ENCODE measurements at regions not wholly inside any gene's neighbourhood (a gene's known extent, or its start where the extent isn't known, plus 50 kb on each side); places are given as distances from the start of the nearest gene placed in this dataset.
A peak's percentile ranks its signal among the peaks of the same experiment; 100 is the strongest.

DNA sequence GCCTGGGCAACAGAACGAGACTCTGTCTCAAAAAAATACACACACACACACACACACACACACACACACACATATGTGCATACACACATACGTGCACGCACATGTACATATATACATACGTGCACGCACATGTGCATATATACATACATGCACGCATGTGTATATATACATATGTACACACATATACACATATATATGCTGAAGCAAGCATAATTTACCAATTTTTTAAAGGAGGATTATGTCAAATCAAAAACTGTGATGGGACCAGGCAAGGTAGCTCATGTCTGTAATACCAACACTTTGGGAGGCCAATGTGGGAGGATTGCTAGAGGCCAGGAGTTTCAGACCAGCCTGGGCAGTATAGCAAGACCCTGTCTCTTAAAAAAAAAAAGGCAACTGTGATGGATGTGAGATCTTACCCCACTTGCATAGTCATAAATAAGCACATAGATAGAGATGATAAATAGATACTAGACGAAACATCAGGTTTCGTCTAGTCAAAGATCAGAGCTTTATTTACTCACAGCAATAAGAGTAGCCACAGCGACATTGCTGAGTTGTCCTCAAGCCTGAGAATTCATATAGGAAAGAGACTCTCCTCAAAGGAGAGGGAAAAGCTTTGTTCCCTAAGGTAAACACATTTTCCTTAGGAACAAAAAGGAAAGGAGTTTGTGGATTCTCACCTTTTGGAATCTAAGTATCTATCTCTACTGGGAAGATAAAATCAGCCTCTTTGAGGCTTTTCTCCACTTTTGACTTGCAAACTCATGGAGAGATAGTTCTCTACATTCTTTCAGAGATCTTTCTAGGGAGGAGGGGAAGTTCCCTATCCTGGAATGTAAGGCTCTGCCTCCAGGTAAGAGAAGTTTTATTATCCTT is 74.7 kb upstream of the AMN1 start:
- peaks cover 4% of the 10 kb centered on the region for H3K9me3 Mint-ChIP-seq
- H3K27me3 Mint-ChIP-seq (ENCODE audit: low read depth), result peaks cover 5% of the 10 kb centered on the region

DNA sequence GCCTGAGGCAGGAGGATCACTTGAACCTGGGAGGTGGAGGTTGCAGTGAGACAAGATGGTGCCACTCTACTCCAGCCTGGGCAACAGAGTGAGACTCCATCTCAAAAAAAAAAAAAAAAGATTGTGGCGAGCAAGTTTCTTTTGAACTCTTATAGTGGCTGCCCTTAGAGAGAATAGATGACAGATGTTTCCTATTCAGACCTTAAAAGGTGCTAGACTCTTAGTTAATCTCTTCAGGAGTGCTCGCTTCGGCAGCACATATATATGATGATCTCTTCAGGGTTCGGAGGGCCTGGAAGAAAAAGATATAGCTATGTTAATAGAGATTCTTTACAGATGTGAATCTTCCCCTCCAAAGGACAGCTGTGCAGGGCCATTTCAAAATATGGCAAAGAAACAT is 73.1 kb upstream of the AMN1 start:
- CTCF ChIA-PET, result interaction anchor here (0.7 to 0.8 kb wide), 2 partner anchors 10 to 307 kb away, joined by 3 read pairs; no protein-coding TSS in a partner anchor

More for the DNA sequence above, 74.7 kb upstream of the AMN1 start:
- Mint-ChIP-seq H3K36me3 (no peaks in the 10 kb centered on the region), H3K27ac (peak overlapping the region; percentile 10), H3K4me3 (no peak overlapping the region), H3K4me1 (peaks cover 29% of the 10 kb centered on the region)
- ChIA-PET CTCF (no interaction called here), POLR2A (interaction anchor here (0.7 kb wide), 1 partner anchor 635 kb away, joined by 3 read pairs; no protein-coding TSS in a partner anchor)
- TF ChIP-seq CTCF (IDR thresholded peaks at IDR 0.05), result no peak
- peak; percentile 75; the same call in 1 of the 2 replicates for TF ChIP-seq ZNF121 (CRISPR knock-in tag; IDR thresholded peaks at IDR 0.05)
- no peak for TF ChIP-seq AR (CRISPR knock-in tag; IDR thresholded peaks at IDR 0.05)
- no peak for TF ChIP-seq OVOL2 (CRISPR knock-in tag; IDR thresholded peaks at IDR 0.05; ENCODE audit: borderline replicate concordance)
- TF ChIP-seq FOXJ3 (CRISPR knock-in tag; IDR thresholded peaks at IDR 0.05; ENCODE audit: borderline replicate concordance), result no peak
- no peak for TF ChIP-seq TEAD1 (CRISPR knock-in tag; IDR thresholded peaks at IDR 0.05)
- ATAC-seq (peak; percentile 51), DNase-seq (ENCODE audit: low spot score) (no peak)

GRCh38 chr12:31797230-31797872 is 68.5 kb upstream of the AMN1 start:
- POLR2A ChIA-PET, result no interaction called here
- TF ChIP-seq PREB (CRISPR knock-in tag; IDR thresholded peaks at IDR 0.05; ENCODE audit: borderline replicate concordance), result no peak
- no peak for TF ChIP-seq CREB1 (CRISPR knock-in tag; IDR thresholded peaks at IDR 0.05)
- no peak for TF ChIP-seq GTF2I (CRISPR knock-in tag; conservative IDR thresholded peaks at IDR 0.05)
- TF ChIP-seq ZNF396 (CRISPR knock-in tag; IDR thresholded peaks at IDR 0.05; ENCODE audit: borderline replicate concordance), result no peak
- no peak for TF ChIP-seq ZBTB21 (CRISPR knock-in tag; IDR thresholded peaks at IDR 0.05; ENCODE audit: borderline replicate concordance)
- TF ChIP-seq CTCF (IDR thresholded peaks at IDR 0.05), result no peak
- TF ChIP-seq SMAD3 (CRISPR knock-in tag; IDR thresholded peaks at IDR 0.05; ENCODE audit: borderline replicate concordance), result no peak
- TF ChIP-seq OVOL2 (CRISPR knock-in tag; IDR thresholded peaks at IDR 0.05; ENCODE audit: borderline replicate concordance), result no peak
- TF ChIP-seq FOXP1 (CRISPR knock-in tag; IDR thresholded peaks at IDR 0.05; ENCODE audit: borderline replicate concordance), result no peak
- no peak for TF ChIP-seq GABPB1 (CRISPR knock-in tag; IDR thresholded peaks at IDR 0.05)
- TF ChIP-seq GRHL2 (CRISPR knock-in tag; IDR thresholded peaks at IDR 0.05; ENCODE audit: insufficient replicate concordance, severe bottlenecking), result no peak
- TF ChIP-seq ZNF416 (CRISPR knock-in tag; IDR thresholded peaks at IDR 0.05), result no peak

More for the DNA sequence above, 73.1 kb upstream of the AMN1 start:
- H3K4me1 Mint-ChIP-seq, result peaks cover 20% of the 10 kb centered on the region
- DNase-seq (ENCODE audit: low spot score) (no peak), ATAC-seq (no peak)
- H3K4me3 Mint-ChIP-seq, result no peak overlapping the region
- peaks cover 5% of the 10 kb centered on the region for H3K27me3 Mint-ChIP-seq (ENCODE audit: low read depth)
- POLR2A ChIA-PET, result no interaction called here
- H3K36me3 Mint-ChIP-seq, result no peaks in the 10 kb centered on the region
- peaks cover 4% of the 10 kb centered on the region for H3K9me3 Mint-ChIP-seq
- TF ChIP-seq, protein P1, sequence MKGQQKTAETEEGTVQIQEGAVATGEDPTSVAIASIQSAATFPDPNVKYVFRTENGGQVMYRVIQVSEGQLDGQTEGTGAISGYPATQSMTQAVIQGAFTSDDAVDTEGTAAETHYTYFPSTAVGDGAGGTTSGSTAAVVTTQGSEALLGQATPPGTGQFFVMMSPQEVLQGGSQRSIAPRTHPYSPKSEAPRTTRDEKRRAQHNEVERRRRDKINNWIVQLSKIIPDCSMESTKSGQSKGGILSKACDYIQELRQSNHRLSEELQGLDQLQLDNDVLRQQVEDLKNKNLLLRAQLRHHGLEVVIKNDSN (CRISPR knock-in tag; IDR thresholded peaks at IDR 0.05), result no peak
- TF ChIP-seq TP53 (CRISPR knock-in tag; IDR thresholded peaks at IDR 0.05) (no peak), ATF3 (CRISPR knock-in tag; conservative IDR thresholded peaks at IDR 0.05) (no peak), JUN (CRISPR knock-in tag; IDR thresholded peaks at IDR 0.05) (no peak), IRF2 (CRISPR knock-in tag; IDR thresholded peaks at IDR 0.05; ENCODE audit: borderline replicate concordance, low read depth) (no peak)
- no peak overlapping the region for H3K27ac Mint-ChIP-seq

More at GRCh38 chr12:31797230-31797872, 68.5 kb upstream of the AMN1 start:
- no peaks in the 10 kb centered on the region for H3K9me3 Mint-ChIP-seq
- DNase-seq (ENCODE audit: low spot score) (no peak), ATAC-seq (no peak)
- H3K4me3 Mint-ChIP-seq, result no peak overlapping the region
- no peaks in the 10 kb centered on the region; the same call in 1 of the 2 replicates for H3K36me3 Mint-ChIP-seq
- H3K27me3 Mint-ChIP-seq (ENCODE audit: low read depth), result no peaks in the 10 kb centered on the region; the same call in 1 of the 2 replicates
- CTCF ChIA-PET, result no interaction called here
- peaks cover 16% of the 10 kb centered on the region for H3K4me1 Mint-ChIP-seq
- no peak overlapping the region for H3K27ac Mint-ChIP-seq

All from WTC11 (cell line).